ENCODE measurements at regions not wholly inside any gene's neighbourhood (a gene's known extent, or its start where the extent isn't known, plus 50 kb on each side); places are given as distances from the start of the nearest gene placed in this dataset.

DNA sequence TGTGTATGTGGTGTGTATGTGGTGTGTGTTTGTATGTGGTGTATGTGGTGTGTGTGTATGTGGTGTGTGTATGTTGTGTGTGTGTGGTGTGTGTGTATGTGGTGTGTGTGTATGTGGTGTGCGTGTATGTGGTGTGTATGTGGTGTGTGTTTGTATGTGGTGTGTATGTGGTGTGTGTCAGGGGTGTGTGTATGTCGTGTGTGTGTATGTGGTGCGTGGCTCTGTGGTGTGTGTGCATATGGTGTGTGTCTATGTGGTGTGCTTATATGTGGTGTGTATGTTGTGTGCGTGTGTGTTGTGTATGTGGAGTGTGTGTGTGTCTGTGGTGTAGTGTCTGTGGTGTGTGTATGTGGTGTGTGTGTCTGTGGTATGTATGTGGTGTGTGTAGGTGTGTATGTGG, 62.5 kb upstream of the MEDAG start:
- TF ChIP-seq, protein P1, sequence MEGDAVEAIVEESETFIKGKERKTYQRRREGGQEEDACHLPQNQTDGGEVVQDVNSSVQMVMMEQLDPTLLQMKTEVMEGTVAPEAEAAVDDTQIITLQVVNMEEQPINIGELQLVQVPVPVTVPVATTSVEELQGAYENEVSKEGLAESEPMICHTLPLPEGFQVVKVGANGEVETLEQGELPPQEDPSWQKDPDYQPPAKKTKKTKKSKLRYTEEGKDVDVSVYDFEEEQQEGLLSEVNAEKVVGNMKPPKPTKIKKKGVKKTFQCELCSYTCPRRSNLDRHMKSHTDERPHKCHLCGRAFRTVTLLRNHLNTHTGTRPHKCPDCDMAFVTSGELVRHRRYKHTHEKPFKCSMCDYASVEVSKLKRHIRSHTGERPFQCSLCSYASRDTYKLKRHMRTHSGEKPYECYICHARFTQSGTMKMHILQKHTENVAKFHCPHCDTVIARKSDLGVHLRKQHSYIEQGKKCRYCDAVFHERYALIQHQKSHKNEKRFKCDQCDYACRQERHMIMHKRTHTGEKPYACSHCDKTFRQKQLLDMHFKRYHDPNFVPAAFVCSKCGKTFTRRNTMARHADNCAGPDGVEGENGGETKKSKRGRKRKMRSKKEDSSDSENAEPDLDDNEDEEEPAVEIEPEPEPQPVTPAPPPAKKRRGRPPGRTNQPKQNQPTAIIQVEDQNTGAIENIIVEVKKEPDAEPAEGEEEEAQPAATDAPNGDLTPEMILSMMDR (IDR thresholded peaks at IDR 0.05; ENCODE audit: low read depth, low read length, poor library complexity, severe bottlenecking), result no peak
- TF ChIP-seq EZH2phosphoT487 (IDR thresholded peaks at IDR 0.05; ENCODE audit: borderline replicate concordance, low read length), result no peak

Measured in DOHH2 (cell line).